Fibroblast of pulmonary artery (primary cell): ENCODE measurements at regions not wholly inside any gene's neighbourhood (a gene's known extent, or its start where the extent isn't known, plus 50 kb on each side); places are given as distances from the start of the nearest gene placed in this dataset.

Experiments
- DNase-seq: peaks from one replicate; pipeline ENCODE4 v3.0.0-alpha.2; 2010; ENCODE audit warnings: low read depth
- H3K4me3 ChIP-seq: replicated peaks from 2 replicates; pipeline ENCODE4 v1.5.1; 2011; ENCODE audit warnings: low read depth, mild to moderate bottlenecking, control low read depth, low read length, moderate library complexity
- CTCF ChIP-seq: IDR thresholded peaks from 2 replicates; pipeline ENCODE4 v1.5.1; 2011; ENCODE audit warnings: mild to moderate bottlenecking, control low read depth, low read length, inconsistent platforms; ENCODE audit errors: missing control alignments

GRCh38 chr10:78780551-78780961 is 288.2 kb upstream of the ZMIZ1 start:
- no peak overlapping the region for H3K4me3 ChIP-seq
- TF ChIP-seq CTCF = no peak
- DNase-seq = no peak

GRCh38 chr10:78781251-78781913 is 287.4 kb upstream of the ZMIZ1 start:
- no peak for TF ChIP-seq CTCF
- no peak for DNase-seq
- no peak overlapping the region for H3K4me3 ChIP-seq

GRCh38 chr10:78781991-78782390 is 286.8 kb upstream of the ZMIZ1 start:
- DNase-seq = no peak
- no peak overlapping the region for H3K4me3 ChIP-seq
- no peak for TF ChIP-seq CTCF

- DNase-seq = no peak
- no peak overlapping the region for H3K4me3 ChIP-seq
- no peak for TF ChIP-seq CTCF
These were observed 286.3 kb upstream of the ZMIZ1 start for GRCh38 chr10:78782441-78782840.

GRCh38 chr10:78783753-78784152 is 285.0 kb upstream of the ZMIZ1 start:
- TF ChIP-seq CTCF = no peak
- H3K4me3 ChIP-seq = no peak overlapping the region
- DNase-seq = no peak

- TF ChIP-seq CTCF = no peak
- no peak for DNase-seq
- H3K4me3 ChIP-seq = no peak overlapping the region
These were observed 284.2 kb upstream of the ZMIZ1 start for GRCh38 chr10:78784546-78784945.

GRCh38 chr10:78785066-78785465 is 283.7 kb upstream of the ZMIZ1 start:
- no peak overlapping the region for H3K4me3 ChIP-seq
- no peak for DNase-seq
- no peak for TF ChIP-seq CTCF
